Activated CD4-positive, CD25-positive, alpha-beta regulatory T cell treated with anti-CD3 and anti-CD28 coated beads, Interleukin-2, amount 50 U/mL, for 16 hours (primary cell): ENCODE measurements at regions not wholly inside any gene's neighbourhood (a gene's known extent, or its start where the extent isn't known, plus 50 kb on each side); places are given as distances from the start of the nearest gene placed in this dataset.
"Not testable (repeated sequence)": the region's sequence is repeated elsewhere in the genome, so short reads cannot be mapped to it uniquely, and the experiment has no call there.

Experiments
- DNase-seq: peaks from one replicate; pipeline ENCODE4 v3.0.0-alpha.2; 2020; ENCODE audit warnings: low read depth, low spot score

DNA sequence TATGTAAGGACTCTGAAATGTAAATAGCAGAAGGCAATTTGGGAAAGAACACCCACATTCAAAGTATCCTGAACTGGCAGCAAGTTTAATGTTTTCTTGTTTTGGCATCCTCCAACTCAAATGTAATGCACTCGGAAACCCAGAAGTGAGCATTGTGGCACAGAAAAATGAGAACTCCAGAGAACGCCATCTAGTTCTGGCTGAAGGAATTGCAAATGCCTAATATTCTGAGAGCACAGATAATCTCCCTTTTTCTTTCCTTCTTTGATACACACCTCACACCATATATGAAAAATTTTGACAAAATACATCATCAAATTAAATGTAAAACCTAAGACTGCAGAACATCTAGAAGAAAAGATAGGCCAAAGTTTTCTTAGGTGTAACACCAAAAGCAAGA is 52.1 kb downstream of the PWWP3B start:
- DNase-seq = no peak

DNA sequence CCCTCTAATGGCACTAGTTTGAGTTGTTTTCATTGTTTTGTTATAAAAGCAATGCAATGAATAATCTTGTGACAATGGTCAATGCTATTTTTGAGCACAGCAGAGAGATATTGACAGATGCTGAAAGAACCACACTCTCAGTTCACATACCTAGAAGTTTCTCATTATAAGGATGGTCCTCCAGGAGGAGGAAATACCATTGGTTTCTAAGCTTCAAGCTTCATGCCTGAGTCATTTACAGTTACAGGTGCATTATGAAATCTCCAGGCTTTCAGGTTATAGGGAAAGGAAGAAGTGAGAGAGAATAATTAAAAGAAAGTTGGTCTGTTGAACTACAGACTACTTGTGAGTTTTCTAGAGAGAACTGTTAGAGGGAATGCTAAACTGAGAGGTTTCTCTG is 75.3 kb downstream of the PWWP3B start:
- no peak for DNase-seq

DNA sequence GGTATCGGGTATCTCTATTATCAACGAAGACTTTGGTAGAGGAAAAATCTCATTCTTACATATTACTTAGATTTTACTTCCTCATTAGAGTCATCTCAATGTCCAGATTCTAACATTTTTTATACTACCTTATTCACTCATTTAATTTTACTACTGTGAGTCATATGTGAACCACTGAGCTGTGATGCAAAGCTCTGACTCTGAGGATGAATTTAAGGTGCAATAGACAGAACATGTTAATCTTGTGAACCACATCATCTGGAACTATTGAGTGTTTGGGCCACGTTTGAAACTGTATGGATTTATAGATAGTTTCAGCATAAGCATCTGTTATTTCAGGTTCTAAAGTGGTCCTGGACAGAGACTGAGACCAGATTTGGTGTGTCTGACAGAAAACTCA is 78.4 kb downstream of the PWWP3B start:
- DNase-seq = no peak

DNA sequence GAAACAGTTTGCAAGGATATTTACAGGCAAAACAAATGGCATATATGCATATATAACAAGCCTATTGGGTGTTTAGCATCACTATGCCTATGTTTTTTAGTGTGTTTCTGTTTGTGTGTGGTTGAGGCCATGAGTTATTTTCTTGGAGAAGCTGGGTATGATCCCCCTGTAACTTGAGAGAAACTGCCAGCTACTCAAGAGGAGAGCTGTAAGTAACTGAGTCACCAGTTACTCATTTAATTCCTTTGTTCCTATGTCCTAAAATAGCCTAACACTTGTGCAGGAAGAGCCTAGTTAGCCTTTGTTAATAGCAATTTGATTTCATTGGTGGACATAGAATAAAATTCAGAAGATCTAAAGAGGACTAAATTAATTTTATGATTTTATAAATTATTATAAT is 79.1 kb downstream of the PWWP3B start:
- no peak for DNase-seq

DNA sequence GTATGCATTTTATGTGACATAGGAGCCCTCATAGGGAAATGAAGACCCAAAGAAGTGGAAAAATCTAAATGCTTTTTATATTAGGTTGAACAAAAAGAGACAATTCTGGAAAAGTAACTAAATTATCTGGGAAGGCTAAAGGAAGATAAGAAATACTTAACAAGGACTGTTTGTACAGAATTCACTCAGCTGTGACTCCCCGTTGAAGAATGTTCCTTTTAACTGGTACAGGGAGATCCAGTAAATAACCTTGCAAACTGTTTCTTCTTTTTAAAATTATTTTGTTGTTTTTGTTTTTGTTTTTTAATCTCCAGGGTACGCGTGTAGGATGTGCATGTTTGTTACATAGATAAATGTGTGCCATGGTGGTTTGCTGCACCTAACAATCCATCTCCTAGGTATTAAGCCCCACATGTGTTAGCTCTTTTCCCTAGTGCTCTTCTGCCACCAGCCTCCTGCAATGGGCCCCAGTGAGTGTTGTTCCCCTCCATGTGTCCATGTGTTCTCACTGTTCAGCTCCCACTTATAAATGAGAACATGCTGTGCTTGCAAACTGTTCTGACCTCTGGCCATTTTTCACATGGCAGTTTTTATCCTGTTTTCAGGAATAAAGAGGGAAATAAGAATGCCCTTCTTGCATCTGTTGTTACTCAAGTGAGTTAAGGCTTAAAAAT is 81.7 kb downstream of the PWWP3B start:
- no peak for DNase-seq

DNA sequence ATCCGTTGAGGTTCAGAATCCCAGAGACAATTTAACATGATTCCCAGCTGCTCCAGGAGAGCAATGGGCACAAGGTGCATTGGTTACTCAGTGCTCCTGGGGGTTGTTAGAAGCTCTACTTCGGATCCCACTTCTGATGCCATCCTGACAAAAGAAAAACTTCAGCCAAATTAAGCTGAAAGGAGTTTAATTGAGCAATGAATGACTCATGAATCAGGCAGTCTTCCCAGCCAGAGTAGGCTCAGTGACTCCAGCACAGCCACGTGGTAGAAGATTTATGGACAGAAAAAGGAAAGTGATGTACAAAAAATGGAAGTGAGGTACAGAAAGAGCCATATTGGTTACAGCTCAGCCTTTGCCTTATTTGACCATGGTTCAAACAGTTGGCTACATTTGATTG is 95.7 kb downstream of the PWWP3B start:
- DNase-seq = no peak

DNA sequence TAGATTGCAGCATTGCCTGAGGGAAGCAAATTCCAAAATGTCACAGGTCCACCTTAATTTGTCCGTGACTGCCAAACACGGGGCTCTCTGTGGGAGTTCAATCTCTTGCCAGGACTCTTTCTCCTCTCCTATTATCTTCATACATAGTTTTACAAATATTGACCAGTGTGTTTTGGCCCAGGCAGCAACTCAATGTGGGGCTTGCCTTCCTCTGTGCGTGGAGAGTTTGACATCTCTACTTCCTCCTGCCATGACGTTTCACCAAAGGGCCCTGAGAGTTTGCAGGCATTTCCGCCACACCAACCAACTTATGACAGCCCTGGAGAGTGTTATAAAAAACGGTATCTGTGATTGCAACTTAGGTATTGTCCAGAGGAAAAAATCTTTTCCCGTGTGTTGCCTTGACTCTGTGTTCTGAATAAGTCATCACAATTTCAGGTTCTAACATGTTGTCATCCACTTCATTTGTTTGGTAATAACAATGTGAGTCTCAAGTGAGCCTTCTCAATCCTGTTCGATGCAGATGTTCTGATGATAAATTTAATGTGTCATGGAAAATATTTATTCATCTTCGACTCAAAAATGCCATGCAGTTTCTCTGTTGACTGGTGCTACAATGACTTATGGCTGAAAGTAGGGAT is 106.0 kb downstream of the PWWP3B start:
- DNase-seq = not testable (repeated sequence)

DNA sequence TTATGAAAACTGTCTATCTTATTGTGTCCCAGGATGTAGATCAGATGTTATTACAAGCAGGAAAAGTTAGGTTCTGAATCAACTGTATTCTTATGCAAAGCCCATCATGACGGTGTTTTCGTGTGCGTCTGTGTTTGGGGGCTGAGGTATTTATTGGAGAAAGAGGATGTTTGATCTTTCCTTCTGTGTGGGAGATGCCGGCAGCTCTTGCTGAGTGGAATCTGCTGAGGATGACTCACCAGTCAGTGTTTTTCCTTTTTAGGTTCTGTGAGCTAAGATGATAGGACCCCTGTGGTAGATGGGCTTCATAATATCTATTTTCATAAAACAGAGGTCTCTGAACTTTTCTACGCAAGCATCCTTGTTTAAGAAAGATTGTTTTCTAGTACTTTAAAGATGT is 107.1 kb downstream of the PWWP3B start:
- DNase-seq = not testable (repeated sequence)

DNA sequence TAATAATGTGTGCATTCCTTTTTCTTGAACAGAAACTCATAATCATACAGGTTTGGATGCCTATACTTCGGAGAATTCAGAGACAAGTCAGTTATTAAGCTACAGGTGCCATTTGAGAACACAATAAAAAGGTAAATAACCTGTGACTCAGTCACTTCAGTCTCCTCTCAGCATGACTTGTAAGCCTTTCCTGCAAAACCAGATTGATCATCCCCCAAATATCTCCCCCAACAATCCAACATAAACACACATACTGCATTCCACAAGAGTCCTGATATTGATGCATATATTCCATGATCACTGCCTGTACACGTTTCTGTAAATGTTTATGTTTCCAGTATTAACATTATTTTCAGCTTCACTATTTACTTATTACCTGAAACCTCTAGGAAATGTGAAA is 110.8 kb downstream of the PWWP3B start:
- no peak for DNase-seq

DNA sequence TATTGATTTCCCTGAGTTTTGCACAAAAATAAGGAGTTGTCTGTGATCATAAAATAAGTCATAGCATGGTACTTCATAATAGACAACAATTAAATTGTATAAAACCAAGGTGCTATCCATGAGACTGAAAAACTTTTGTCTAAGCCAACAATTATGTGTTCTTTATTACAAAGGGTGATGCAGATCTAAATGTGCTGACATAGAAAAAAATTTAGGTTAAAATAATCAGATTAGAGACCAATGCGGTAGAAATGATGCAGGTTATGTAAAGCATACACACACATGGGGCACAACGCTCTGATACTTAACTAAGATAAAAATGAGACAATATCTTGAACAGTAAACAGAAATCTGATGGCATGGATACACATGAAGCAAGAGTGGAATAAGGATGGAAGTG is 113.3 kb downstream of the PWWP3B start:
- no peak for DNase-seq

DNA sequence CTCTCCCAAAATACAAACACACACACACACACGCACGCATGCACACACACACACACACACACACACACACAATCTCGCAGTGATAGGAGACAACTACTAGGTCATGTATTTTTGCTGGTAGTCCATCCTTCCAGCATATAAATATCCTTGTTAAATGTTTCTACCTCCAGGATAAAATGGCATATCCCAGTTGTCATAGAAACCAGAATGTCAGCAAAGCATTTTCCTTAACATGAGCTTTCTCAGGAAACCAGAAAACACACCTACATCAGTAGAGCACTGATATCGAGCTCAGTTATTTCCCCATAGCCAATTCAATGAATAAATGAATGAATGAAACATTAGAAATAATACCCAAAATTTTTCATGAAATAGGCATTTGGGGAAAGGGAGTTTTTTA is 115.7 kb downstream of the PWWP3B start:
- no peak for DNase-seq

DNA sequence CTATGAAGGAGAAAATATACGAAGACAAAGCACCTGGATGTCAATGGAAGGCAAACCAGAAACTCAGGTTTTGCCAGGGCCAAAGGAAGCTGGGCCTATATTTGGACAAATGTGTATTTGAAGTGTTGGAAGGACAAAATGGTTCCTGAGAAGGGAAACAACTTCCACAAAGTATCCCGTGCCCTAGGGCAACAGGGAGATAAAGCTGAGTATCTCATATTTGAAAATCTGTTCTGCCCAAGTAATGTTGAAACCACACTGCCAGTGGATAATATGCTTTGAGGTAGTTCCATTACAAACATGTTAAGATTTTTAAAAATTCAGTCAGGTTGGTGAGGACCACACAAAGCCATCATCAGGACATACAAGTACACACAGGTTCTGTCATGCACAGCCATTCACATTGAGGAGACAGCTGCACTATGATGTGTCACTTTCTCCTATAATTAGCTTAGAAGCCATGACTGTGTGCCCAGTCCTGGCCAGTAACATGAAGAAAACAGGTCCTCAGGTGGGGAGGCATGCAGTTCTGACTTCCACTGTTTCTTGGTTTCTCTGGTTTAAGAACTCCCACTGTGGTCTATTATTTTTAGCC is 116.4 kb downstream of the PWWP3B start:
- no peak for DNase-seq

DNA sequence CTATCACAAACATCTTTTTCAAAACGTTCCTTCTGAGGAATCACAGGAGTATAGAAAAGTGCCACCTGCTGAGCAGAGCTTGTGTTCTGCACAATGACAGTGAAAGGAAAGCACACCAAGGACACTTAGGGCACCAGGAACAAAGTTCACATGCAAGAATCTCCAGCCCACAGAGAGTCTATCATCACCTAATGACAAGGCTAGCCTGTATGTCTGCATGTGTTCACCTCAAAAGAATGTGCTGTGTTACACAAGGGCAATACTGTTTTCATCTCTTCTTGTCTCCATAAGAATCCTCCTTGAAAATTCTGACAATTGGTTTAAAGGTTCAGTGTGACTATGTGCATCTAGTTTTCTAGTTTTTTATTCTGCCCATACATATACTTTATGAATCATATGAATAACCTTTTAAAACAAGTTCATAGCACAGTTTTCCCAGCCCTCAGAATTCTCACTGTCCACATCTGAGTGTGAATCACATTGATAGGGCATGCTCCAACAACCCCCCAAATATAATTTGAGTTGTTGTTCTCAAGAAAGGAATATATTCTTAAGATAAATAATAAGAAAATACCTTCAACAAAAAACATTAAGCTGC is 118.0 kb downstream of the PWWP3B start:
- DNase-seq = no peak

DNA sequence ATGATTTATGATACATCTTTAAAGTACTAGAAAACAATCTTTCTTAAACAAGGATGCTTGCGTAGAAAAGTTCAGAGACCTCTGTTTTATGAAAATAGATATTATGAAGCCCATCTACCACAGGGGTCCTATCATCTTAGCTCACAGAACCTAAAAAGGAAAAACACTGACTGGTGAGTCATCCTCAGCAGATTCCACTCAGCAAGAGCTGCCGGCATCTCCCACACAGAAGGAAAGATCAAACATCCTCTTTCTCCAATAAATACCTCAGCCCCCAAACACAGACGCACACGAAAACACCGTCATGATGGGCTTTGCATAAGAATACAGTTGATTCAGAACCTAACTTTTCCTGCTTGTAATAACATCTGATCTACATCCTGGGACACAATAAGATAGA is 122.7 kb downstream of the PWWP3B start:
- not testable (repeated sequence) for DNase-seq

DNA sequence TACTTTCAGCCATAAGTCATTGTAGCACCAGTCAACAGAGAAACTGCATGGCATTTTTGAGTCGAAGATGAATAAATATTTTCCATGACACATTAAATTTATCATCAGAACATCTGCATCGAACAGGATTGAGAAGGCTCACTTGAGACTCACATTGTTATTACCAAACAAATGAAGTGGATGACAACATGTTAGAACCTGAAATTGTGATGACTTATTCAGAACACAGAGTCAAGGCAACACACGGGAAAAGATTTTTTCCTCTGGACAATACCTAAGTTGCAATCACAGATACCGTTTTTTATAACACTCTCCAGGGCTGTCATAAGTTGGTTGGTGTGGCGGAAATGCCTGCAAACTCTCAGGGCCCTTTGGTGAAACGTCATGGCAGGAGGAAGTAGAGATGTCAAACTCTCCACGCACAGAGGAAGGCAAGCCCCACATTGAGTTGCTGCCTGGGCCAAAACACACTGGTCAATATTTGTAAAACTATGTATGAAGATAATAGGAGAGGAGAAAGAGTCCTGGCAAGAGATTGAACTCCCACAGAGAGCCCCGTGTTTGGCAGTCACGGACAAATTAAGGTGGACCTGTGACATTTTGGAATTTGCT is 123.8 kb downstream of the PWWP3B start:
- not testable (repeated sequence) for DNase-seq

DNA sequence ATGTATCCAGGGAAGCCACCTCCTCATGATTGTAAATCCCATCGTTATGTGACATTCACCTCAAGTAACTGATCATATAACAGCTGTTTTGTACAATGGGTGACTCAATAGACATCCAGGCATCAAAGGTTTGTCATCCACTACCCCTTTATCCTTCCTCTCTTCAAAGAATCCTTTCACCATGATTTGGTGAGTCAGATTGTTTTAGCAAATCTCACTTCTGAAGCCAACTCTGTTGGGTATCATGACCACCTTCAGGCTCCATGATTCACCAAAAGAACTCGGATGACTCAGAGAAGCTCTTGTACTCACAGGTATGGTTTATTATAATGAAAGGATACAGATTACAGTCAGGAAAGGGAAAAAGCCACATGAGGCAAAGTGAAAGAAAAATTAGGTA is 132.1 kb downstream of the PWWP3B start:
- no peak for DNase-seq

DNA sequence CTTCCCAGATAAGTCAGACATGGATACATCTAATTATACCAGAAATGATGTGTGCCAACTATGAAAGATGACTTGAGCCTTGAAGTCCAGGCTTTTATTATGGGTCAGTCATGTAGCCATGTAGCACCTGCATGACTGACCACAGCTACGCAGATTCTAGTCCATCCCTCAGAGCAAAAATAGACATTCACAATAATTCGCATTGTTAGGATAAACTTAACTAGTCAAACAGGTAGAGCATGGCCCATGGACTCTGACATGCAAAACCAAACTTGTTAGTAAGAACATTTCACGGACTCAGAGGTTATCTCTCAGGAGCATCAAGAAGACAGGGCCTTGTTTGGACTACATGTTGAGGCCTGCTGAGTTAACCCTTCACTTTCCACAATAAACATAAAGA is 132.6 kb downstream of the PWWP3B start:
- DNase-seq = no peak

DNA sequence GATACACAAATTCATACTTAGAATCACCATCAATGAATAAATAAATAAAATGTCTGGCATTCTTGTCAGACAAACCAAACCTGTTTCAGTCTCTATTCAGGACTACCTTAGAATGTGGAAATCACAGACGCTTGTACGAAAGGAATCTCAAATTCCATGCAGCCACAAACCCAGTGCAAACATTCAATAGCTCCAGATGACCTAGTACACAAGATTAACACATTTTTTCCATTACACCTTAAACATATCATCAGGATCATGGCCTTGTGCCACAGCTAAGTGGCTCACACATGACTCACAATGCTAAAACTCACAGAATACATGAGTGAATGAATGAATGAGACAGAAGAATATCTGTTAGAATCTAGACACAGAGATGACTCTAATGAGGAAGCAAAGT is 134.2 kb downstream of the PWWP3B start:
- no peak for DNase-seq

DNA sequence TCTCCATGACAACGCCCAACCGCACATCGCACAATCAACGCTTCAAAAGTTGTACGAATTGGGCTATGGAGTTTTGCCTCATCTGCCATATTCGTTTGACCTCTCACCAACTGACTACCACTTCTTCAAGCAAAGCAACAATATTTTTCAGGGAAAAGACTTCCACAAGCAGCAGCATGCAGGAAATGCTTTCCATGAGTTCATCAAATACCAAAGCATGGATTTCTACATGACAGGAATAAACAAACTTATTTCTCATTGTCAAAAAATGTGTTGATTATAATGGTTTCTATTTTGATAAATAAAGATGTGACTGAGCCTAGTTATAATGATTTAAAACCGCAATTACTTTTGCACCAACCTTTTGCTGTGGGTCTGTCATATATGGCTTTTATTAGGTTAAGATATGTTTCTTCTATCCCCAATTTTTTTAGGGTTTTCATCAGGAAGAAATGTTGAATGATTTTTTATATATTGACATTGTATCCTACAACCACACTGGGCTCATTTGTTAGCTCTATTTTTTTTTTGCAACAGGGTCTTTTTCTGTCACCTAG is 138.4 kb downstream of the PWWP3B start:
- DNase-seq = no peak

DNA sequence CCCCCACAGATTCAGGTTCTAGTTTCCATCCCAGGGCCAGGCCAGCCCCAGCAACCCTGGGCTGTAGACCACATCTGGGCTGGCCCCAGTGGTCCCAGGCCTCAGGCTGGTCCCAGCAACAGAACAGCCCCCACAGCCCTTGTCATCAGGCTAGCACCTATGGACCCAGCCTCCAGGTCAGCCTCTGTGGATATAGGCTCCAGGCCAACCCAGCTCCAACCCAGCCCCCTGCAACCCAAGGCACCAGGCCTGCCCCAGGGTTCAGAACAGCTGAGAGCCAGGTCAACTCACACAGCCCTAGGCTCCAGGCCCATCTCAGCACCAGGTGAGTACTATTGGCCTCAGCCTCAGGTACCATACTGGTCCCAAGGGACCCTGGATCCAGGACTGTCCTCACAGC is 155.3 kb downstream of the PWWP3B start:
- DNase-seq = no peak

DNA sequence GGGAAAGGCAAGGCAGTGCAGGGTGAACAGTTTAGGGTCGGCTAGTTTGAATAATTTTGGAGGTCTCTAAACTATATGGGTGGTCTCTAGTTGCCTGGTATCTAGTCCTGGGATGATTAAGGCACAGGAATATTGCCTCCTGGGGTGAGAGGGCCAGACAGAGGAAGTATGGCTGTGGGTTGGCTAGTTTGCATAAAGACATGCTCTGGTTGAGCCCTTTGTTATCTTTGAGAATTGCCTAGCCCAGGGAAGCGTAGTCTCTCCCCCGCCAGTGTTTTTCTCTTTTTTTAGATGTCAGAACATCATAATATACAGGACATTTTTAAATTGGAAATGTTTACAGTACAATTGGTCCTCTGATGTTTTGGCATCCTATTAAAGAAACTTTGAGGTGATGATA is 163.5 kb downstream of the PWWP3B start:
- no peak for DNase-seq

DNA sequence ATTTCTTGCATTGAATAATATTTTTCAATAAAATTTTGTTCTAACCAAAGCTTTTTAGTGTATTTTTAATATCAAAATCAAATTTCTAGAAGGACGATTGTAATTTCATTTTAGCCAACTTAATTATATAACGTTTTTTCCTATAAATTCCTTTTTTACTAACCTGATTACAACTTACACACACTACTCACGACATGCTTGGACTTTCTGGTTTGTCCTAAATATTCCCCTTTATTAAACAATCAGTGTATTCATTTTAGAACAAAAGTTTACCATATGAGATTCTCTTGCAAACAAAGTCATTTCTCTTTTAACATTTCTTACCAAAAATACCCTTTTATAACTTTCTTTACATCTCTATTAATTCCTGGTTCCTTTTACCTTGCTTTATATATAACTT is 173.7 kb downstream of the PWWP3B start:
- DNase-seq = no peak
